ENCODE measurements at regions not wholly inside any gene's neighbourhood (a gene's known extent, or its start where the extent isn't known, plus 50 kb on each side); places are given as distances from the start of the nearest gene placed in this dataset.

GRCh38 chr20:40470445-40471260, 218.4 kb downstream of the MAFB start:
- no peak overlapping the region for H3K27ac ChIP-seq
- H3K4me3 ChIP-seq (ENCODE audit: low read depth, low read length) = no peak overlapping the region
- H3K36me3 ChIP-seq (replicated peaks) = no peaks in the 10 kb centered on the region
- no peak for DNase-seq
- TF ChIP-seq CTCF (IDR thresholded peaks at IDR 0.05; ENCODE audit: low read depth, low read length, missing control alignments) = no peak
- H3K27me3 ChIP-seq (replicated peaks) = no peaks in the 10 kb centered on the region
- in situ Hi-C loops (cut with HindIII; ENCODE audit: low pct_ligation_motif_present, low sequenced_read_pairs) = no loop called here

DNA sequence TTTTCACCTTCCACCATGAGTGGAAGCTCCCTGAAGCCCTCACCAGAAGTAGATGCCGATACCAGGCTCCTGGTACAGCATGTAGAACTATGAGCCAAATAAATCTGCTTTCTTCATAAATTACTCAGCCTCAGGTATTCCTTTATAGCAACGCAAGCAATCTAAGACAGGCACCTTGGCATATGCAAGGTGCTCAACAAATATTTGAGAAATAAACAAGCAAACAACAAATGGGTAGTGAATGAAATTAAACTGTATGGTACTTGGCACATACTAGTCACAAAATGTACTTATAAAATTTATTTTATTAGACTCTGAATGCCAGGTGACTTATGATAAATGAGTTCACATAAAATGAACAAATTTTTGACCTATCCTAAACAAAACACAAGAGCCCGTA, 220.3 kb downstream of the MAFB start:
- in situ Hi-C loops (cut with HindIII; ENCODE audit: low pct_ligation_motif_present, low sequenced_read_pairs) = no loop called here
- no peak for TF ChIP-seq CTCF (IDR thresholded peaks at IDR 0.05; ENCODE audit: low read depth, low read length, missing control alignments)
- no peaks in the 10 kb centered on the region for H3K36me3 ChIP-seq (replicated peaks)
- H3K27ac ChIP-seq = no peak overlapping the region
- H3K27me3 ChIP-seq (replicated peaks) = no peaks in the 10 kb centered on the region
- H3K4me3 ChIP-seq (ENCODE audit: low read depth, low read length) = no peak overlapping the region
- no peak for DNase-seq

- DNase-seq = no peak
- Histone ChIP-seq H3K4me3 (ENCODE audit: low read depth, low read length) (no peak overlapping the region), H3K27me3 (replicated peaks) (no peaks in the 10 kb centered on the region), H3K36me3 (replicated peaks) (no peaks in the 10 kb centered on the region), H3K27ac (no peak overlapping the region)
- no peak for TF ChIP-seq CTCF (IDR thresholded peaks at IDR 0.05; ENCODE audit: low read depth, low read length, missing control alignments)
- in situ Hi-C loops (cut with HindIII; ENCODE audit: low pct_ligation_motif_present, low sequenced_read_pairs) = no loop called here
Observed at GRCh38 chr20:40467703-40468411, 221.2 kb downstream of the MAFB start.

DNA sequence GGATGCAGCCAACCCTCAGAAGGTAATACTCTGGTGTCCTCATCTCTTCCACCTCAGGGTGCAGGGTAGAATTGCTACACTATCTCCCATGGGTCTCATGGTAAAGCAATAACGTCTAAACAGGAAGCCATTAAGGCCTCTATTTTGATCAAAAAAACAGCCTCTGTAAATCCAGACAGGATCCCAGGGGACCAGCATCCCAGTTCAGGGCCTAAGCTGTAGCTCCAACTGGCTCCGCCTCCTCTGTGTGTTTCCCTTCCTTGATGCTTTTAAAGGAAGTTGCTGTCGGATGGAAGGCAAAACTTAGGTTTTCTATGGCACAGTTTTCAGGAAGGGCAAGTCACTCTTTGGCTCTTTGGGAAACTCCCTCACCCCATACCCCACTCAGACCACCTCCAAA, 222.0 kb downstream of the MAFB start:
- H3K27me3 ChIP-seq (replicated peaks) = no peaks in the 10 kb centered on the region
- no peaks in the 10 kb centered on the region for H3K36me3 ChIP-seq (replicated peaks)
- H3K27ac ChIP-seq = no peak overlapping the region
- TF ChIP-seq CTCF (IDR thresholded peaks at IDR 0.05; ENCODE audit: low read depth, low read length, missing control alignments) = no peak
- in situ Hi-C loops (cut with HindIII; ENCODE audit: low pct_ligation_motif_present, low sequenced_read_pairs) = no loop called here
- H3K4me3 ChIP-seq (ENCODE audit: low read depth, low read length) = no peak overlapping the region
- DNase-seq = no peak

- H3K27ac ChIP-seq = no peak overlapping the region
- H3K36me3 ChIP-seq (replicated peaks) = no peaks in the 10 kb centered on the region
- no peak for DNase-seq
- no peaks in the 10 kb centered on the region for H3K27me3 ChIP-seq (replicated peaks)
- in situ Hi-C loops (cut with HindIII; ENCODE audit: low pct_ligation_motif_present, low sequenced_read_pairs) = no loop called here
- TF ChIP-seq CTCF (IDR thresholded peaks at IDR 0.05; ENCODE audit: low read depth, low read length, missing control alignments) = no peak
- H3K4me3 ChIP-seq (ENCODE audit: low read depth, low read length) = no peak overlapping the region
Observed at GRCh38 chr20:40464731-40465208, 224.3 kb downstream of the MAFB start.
